ENCODE measurements at regions not wholly inside any gene's neighbourhood (a gene's known extent, or its start where the extent isn't known, plus 50 kb on each side); places are given as distances from the start of the nearest gene placed in this dataset.

DNA sequence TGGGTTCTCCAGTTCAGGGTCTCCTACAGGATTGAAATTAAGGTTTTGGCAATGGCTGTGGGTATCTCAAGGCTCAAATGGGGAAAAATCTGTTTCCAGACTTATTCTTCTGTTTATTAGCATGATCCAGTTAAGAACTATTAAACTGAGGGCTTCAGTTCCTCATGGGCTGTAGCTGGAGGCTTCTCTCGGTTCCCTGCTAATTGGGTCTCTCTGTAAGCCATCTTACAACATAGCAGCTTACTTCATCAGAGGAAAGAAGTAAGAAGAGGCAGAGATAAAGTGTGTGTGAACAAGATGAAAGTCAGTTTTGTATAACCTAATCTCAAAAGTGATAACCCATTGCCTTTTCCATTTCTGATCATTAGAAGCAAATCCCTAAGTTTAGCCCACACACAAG lies 391.9 kb downstream of the PSAT1 start:
- DNase-seq (ENCODE audit: low read depth): no peak
- TF ChIP-seq CTCF (IDR thresholded peaks at IDR 0.05; ENCODE audit: low read length, missing control alignments): no peak
- H3K4me3 ChIP-seq (replicated peaks; ENCODE audit: low read depth, low read length): no peak overlapping the region

DNA sequence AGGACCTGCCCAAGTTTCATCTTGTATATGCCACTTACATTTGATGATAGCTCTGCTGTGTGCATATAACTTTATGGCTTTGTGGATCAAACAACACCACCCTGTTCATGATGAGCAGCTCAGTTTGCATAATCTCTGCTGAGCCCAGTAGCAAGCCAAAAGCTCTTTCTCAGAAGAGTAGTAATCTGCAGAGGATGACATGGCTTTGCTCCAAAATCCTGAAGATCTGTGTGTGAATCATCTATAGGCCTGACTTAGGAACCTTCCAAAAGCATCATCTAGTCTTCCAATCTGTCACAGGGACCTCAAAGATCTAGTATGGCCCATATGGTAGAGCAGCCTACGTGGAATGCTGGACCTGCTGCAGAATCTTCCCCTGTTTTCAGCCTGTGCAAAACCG lies 394.6 kb downstream of the PSAT1 start:
- DNase-seq (ENCODE audit: low read depth): no peak
- H3K4me3 ChIP-seq (replicated peaks; ENCODE audit: low read depth, low read length): no peak overlapping the region
- TF ChIP-seq CTCF (IDR thresholded peaks at IDR 0.05; ENCODE audit: low read length, missing control alignments): no peak

GRCh38 chr9:78692871-78693270 lies 395.9 kb downstream of the PSAT1 start:
- no peak for TF ChIP-seq CTCF (IDR thresholded peaks at IDR 0.05; ENCODE audit: low read length, missing control alignments)
- H3K4me3 ChIP-seq (replicated peaks; ENCODE audit: low read depth, low read length): no peak overlapping the region
- no peak for DNase-seq (ENCODE audit: low read depth)

- H3K4me3 ChIP-seq (replicated peaks; ENCODE audit: low read depth, low read length): no peak overlapping the region
- no peak for DNase-seq (ENCODE audit: low read depth)
- TF ChIP-seq CTCF (IDR thresholded peaks at IDR 0.05; ENCODE audit: low read length, missing control alignments): no peak
Measured at GRCh38 chr9:78694974-78695373, 398.0 kb downstream of the PSAT1 start.

DNA sequence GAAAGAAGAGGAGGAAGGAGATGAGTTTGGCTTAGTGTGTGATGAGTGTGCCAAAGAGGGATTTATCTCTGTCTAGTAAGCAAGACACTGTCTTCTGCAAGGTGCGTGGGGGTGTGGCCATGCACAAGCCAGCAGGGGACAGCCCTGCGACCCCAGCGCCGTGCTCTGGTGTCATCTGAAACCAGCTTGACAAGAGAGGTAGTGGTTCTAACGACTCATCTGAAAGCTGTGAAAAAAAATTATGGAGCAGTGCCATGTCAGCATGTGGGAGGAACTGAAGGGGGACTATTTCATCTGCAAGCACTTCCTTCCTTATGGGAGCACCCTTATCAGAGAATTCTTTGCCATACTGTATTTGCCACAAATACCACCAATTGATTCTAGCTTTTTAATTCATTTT lies 398.6 kb downstream of the PSAT1 start:
- no peak overlapping the region for H3K4me3 ChIP-seq (replicated peaks; ENCODE audit: low read depth, low read length)
- TF ChIP-seq CTCF (IDR thresholded peaks at IDR 0.05; ENCODE audit: low read length, missing control alignments): no peak

DNA sequence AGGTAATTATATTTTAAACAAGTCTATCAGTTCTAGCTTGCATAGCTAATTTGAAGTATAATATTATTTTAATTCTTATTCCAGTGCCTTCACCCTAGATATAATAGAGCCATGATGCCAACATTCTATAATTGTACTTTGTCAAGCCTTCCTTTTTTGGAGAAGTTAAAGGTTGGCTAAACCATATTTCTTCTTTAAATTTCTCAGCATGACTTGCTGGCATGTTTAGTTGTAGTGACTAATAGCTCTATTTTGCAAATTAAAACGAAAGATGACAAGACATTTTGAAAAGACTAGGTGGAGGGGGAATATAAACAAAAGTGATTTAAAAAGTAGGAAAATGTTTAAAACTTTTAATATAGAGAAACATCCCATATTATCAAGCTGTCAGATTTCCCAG lies 400.7 kb downstream of the PSAT1 start:
- DNase-seq (ENCODE audit: low read depth): no peak
- H3K4me3 ChIP-seq (replicated peaks; ENCODE audit: low read depth, low read length): no peak overlapping the region

More for the DNA sequence above, 398.6 kb downstream of the PSAT1 start:
- no peak for DNase-seq (ENCODE audit: low read depth)

More for the DNA sequence above, 400.7 kb downstream of the PSAT1 start:
- TF ChIP-seq CTCF (IDR thresholded peaks at IDR 0.05; ENCODE audit: low read length, missing control alignments): no peak

All from fibroblast of pulmonary artery (primary cell).